ENCODE measurements at regions not wholly inside any gene's neighbourhood (a gene's known extent, or its start where the extent isn't known, plus 50 kb on each side); places are given as distances from the start of the nearest gene placed in this dataset.

DNA sequence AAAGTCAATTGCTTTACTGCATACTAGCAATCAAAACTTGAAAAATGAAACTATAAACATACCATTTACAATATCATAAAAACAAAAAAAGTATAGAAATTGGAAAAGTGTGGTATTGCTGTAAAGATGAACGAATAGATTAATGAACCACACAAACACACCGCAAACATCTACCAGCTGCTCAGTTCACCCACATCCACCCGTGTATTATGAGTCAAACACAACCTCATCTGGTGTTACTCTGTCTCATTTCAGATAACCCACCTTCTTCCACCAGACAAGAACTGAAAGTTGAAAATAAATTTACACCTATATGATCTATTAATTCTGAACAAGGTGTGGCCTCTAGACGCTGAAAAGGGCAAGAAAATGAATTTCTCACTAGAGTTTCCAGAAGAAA, 53.3 kb downstream of the BLID start:
- DNase-seq (ENCODE audit: low spot score): no peak

DNA sequence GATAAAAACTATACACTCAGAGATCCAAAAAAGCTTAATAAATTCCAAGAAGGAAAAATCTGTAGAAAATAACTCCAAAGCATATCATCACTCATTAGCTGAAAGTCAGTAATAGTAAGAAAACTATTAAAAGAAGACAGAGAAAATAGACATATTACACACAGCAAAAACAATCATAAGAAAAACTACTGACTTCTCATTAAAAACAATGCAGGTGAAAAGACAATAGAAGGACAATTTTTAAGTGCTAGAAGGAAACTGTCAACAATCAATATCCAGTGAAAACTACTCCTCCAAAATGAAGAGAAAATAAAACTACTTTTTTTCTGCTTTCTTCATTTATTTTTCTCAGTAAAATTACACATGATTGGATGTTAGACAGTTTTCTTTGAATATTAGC, 56.5 kb downstream of the BLID start:
- DNase-seq (ENCODE audit: low spot score): no peak

DNA sequence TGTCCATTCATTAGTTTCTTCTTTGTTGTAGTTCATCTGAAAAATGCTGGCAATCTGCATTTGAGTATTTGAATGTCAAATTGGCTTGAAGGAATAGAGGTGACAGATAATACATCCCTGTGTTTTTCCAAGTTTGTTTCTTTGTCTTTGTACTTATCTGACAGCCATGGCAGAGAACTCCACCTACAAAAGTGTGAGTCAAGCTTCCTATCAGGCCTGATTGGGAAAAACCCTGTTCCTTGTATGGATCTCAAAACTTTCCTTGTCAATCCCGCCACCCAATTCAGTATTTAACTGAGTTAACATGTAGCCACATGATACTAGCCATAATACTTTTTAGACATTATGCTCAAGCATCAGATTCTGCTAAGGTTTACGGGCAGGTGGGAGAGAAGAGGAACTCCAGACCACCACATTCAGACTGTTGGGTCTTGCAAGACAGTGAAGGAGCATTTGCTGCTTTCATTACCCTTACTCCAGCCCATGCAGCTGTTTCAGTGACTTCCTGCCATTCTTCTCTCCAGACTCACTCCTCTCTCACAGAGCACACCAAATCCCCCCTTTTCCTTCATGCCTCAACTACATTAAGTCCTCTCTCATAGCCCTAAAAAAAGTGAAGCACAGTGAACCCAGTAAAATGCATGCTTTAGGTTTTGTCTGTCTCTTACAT, 65.9 kb downstream of the BLID start:
- DNase-seq (ENCODE audit: low spot score): no peak

DNA sequence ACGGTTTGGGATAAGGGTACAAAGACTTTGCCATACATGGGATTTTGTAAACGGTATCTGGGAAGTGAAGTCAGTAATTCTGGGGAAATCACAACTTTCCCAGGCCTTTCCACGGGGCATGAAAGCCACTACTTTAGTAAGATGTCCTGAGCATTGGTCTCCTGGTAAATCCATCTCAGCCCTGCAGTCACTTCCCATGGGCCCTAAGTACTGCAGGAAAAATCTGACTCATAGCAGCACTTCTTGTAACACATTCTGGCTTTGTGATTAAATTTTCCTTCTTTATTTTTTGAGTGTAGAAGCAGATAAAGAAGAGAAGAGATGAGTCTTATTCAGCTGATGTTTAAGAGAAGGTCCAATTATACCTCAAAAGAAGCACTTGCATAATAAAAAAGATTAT, 67.6 kb downstream of the BLID start:
- no peak for DNase-seq (ENCODE audit: low spot score)

DNA sequence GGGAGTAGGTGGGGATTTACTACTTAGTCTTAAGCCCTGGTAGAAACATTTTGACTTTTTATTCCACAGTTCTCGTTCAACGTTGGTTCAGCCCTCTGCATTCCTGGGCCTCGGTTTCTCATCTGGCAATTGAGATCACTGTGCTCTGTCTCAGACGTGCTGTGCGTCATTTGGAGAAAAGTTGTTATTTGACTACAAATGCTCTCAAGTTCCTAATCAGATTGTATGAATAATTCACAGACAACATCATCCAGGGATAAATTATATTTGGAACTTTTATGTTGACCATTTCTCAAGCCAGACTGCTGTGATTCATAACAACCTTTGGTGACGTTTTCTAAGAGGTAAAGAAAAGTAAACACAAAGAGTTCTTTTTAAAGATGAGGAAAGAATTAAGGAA, 69.2 kb downstream of the BLID start:
- peak; percentile 31 for DNase-seq (ENCODE audit: low spot score)

DNA sequence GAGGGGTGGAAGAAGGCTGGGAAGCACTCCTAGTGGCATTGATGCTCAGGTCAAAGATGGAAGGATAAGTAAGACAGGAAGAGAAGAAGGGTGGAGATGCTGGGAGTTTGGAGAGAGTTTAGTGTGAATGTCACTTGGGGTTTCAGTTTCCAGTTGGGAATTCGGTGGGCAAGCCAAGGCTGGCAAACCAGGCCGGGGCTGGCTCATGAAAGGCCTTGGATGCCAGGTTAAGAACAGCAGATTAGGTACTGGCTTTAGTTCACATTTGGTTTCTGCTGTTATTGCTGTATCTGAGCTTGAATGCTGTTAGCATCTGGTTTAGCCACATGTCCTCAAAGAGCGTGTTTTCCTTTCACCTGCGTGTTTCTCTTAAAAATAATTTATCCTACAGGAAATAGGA, 69.6 kb downstream of the BLID start:
- no peak for DNase-seq (ENCODE audit: low spot score)

DNA sequence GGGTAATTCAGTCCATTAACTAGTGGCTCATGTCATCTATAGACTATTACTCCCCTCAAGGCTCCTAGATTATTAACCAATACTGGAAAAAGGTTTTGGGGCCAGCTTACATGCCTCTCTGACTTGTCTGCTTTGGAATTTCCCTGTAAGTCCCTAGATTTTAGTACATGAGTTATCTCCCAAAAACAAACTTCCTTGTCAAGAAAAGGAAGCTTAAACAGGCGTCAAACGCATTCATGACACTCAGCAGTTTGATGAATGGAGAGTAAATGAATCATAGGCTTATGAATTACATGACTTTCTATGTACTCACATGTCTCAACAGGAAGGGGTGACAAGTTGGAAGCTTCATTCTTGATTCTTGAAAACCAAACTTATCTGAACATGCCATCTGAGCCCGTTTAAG, 70.8 kb downstream of the BLID start:
- peak; percentile 49 for DNase-seq (ENCODE audit: low spot score)

DNA sequence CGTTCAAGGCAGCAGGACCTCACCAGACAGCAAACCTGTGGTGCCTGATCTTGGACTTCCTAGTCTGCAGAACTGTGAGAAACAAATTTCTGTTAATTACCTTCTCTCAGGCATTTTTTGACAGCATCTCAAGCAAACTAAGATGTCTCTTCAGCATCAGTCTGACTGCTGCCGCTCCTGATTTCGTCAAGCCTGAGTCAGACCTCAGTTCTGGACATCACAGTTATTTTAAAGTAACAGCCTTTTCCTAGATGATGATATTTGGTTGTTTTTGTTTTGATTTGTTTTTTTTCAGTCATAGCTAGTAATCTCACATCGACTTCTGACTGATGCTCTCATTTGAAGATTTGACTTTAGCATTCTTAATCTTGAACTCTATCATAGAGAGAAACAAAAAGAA, 71.9 kb downstream of the BLID start:
- no peak for DNase-seq (ENCODE audit: low spot score)

DNA sequence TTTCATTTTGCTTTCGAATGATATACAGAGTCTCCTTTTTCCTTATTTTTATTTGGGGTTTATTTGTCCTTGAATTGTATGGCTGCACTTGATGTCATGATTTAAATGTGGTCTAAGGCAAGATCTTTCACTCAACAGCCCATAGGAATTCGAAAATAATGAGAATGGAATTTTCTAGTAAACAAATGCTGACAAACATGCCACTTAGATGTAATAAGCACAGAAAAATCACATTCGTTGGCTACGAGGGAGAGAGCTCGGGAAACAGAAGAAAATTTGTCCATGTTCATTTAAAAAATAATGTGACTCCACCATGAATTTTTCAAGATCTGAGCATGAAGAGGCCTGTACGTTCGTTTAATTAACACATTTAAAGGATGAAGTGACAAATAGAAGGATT, 73.0 kb downstream of the BLID start:
- DNase-seq (ENCODE audit: low spot score): no peak

DNA sequence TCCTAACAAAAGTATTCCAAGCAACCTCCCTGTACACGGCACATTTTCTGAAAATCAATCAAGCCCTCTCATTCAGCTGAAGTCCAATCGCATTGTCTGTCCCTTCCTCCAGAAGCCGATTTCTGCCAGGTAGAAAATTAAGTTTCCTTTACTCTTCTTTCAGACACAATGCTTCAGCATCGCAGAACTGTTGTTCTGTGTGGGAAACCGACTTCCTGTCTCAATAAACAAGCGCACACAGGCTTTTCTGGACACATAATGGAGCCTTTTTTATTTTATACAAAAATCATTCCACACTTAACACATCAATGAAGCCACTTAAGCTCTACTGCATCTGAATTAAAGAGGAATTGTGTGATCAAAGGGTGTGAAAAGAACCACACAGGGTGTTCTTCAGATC, 75.6 kb downstream of the BLID start:
- no peak for DNase-seq (ENCODE audit: low spot score)

DNA sequence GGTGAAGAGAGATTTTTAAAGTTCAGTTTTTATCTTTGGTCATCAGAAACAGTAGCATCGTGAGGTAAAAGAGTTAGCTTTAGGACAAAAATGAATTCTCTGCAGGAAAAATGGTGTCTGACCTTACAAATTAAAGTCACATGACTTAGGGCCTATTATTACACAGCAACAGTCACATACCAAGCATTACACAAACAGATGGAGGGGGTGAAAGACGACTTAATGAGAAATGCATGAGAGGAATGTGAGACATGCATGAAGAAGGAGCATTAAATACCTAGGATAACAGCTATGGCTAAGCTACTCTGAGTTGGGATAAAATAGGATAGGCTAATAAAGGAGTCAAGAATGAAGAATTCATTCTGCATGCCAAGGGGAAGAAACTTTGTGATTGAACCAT, 77.5 kb downstream of the BLID start:
- peak; percentile 64 for DNase-seq (ENCODE audit: low spot score)

DNA sequence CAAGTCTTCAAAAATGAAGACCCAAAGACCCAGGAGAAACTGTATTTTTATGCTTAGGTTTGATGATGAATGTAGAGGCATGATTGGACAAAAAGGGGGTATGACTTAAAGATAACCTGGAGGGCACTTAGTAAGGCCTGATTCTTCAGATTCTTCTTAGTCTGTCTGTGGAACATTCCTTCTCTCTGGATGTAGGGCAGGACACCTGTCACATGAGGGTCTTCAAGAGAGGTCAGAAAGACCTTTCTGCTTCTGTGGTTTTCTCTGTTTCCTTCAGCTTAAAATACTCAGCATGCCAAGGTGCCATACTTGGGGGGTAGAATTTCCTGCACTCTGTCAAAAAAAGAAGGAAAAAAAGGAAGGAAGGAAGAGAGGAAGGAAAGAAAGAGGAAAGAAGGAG, 78.1 kb downstream of the BLID start:
- no peak for DNase-seq (ENCODE audit: low spot score)

DNA sequence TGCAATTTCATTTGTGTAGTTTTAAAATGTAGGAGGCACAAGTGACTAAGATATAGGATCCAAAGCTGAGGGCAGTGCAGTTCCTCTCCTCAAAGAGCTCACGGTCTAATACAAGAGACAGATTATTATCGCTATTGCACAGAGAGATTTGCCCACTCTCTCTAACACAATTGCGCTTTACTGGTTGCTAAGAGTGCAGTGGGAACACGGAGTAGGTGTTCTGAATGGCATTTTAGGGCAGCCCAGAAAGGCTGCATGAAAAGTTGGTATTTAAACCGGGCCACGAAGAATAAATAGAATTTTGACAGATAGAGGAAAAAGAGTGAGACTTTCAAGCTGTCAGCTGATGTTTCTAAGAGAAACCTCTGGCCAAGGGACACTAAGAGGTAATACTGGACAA, 79.5 kb downstream of the BLID start:
- DNase-seq (ENCODE audit: low spot score): no peak

DNA sequence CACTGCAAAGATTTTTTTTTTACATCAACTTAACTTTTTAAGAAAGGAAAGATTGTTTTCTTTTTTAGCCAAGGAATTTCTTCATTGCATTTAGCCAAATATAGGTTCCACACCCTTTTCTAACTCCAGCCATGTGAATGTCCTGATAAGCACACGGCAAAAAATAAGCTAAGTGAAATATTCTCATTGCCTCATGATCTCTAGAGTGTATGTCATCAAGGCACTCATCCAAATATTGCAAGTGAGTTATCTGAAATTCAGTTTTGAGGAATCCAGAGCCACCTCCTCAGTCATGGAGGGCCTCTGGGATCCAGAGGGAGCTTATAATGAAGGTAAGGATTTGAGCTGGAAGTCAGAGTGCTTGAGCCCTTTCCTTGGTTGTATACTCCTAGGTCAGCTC, 80.0 kb downstream of the BLID start:
- peak; percentile 26 for DNase-seq (ENCODE audit: low spot score)

DNA sequence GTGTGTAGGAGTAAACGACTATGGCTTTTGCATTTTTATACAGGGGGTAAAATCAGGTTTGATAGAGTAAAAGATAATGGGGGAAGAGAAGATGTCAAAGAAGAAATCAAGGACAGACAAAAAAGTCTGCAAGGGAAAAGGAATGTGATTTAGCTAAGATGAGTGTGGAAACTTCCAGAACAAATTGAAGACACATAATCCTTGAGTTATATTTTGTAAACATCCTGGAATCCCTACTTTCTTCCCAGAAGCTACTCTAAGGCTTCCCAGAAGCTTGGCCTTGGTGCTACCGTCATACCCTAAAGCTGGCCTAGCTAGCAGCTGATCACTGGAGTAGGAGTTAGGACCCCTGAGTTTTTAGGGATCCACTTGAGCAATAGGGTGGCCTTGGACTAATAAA, 82.4 kb downstream of the BLID start:
- no peak for DNase-seq (ENCODE audit: low spot score)

DNA sequence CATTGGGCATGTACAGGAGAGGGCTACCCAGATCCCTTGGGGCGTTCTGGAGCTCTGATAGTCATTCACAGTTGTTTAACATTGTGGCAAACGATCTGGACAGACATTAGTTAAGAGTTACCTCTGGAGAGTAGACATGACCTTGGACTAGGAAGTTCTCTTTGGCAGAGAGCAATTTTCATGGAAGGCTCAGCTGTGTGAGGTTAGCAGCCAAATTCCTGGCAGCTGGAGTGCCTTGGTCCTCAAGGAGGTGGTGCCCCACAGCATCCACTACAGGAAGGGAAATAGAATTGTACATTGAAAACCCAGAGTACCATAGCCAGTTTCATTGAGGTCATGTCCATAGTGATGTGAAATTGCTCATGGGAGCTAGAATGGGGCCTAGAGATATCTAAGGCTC, 82.8 kb downstream of the BLID start:
- no peak for DNase-seq (ENCODE audit: low spot score)

DNA sequence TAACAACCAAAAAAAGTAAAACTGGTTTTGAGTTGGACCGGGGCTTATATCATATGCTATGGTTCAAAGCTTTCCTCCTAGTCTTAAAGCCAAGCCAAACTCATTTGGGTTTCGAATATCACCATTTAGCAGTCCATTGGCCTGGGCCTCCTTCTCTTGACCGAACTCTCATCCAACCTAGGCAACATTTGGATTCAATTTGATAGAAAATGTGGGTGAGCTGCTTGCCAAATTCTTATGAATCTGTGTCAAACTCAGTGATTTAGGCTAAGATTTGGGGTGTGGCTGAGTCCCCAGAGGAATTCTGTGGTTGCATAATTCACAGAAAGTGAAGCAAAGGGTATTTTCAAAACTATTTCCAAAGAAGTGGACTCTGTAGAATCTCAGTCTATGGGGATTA, 83.7 kb downstream of the BLID start:
- peak; percentile 56 for DNase-seq (ENCODE audit: low spot score)

DNA sequence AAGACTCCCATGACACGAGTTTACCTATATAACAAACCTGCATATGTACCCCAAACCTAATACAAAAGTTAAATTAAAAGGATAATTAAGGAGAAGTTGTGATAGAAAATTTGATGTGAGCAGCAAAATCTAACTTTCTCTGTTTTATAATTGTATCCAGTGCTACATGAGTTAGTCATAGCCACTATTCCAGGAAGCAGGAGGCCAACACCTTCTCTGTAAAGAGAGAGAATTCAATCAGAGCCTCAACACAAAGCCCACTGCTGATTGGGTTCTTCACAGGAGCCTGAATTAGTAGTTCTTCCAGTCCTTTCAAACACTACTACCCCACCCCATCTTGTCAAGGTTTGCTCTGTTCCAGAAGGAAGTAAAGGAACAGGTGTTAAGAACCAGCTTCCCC, 84.2 kb downstream of the BLID start:
- no peak for DNase-seq (ENCODE audit: low spot score)

DNA sequence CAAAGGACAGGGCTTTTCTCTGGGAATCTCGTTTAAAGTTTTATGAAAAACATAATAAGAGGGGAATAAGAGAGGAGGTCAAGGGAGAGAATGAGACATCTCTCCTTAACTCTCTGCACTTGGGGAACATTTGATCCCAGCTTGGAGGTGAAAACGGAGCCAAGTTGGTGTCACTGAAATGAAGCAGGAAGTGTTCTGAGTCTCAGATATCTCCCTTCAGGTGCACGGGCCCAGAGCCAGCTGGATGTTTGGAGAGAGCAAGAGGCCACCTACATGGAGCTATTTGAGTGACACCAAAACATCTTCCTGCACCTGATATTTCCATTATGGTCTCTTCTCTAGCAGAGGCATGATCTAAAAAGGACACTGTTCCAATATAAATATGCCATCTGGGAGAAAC, 85.7 kb downstream of the BLID start:
- DNase-seq (ENCODE audit: low spot score): no peak

DNA sequence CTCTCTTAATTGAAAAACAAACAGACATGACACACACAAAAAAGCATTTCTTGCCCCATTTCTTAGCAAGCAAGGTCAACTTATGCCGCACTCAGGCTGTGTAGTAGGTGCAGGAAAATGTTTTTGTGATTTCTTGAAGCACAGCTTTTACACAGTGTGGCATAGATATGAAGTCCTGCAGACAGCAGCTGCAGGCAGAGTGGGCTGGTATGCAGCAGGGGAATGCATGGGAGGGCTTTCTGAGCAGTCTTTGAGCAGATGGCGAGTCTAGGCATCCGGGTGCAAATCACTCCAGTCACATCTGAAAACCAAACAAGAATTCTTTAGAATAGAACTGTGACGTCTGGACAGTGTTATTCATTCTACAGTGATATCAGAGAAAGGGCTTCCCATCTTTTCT, 87.5 kb downstream of the BLID start:
- no peak for DNase-seq (ENCODE audit: low spot score)

DNA sequence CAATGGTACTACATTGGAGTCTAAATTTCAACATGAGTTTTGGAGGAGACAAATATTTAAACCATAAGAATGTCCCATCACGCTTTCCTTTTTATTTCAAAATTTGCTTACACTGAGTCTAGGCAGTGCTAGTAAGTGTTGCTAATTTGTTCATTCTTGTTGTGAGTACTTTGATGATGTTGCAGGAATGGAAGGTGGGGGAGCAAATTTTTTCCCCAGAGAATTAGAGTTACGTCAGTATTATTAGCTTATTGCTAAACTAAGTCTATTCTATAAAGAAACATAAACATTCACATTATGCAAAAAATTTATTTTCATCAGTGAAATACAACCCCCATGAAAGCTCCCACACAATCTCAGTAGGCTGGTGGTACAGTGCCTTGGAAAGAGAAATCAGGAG, 88.0 kb downstream of the BLID start:
- no peak for DNase-seq (ENCODE audit: low spot score)

DNA sequence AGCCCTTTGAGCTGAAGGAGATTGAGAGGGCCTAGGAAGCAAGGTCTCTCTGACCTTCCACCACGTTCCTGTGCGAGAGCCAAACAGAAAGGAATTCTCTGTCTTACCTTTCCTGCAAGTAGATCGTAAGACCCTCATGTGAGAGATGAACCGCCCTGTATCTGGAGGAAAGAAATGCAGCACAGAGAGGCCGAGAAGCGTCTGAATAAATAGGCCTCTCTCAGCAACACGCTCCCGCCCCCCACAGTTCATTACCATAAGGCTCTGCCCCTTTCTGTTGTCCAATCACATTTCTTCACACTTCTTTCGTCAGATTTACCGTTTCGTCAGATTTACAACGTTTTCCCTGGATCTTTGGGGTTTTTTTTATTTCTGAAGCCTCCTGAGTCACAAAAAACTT, 90.3 kb downstream of the BLID start:
- DNase-seq (ENCODE audit: low spot score): no peak

DNA sequence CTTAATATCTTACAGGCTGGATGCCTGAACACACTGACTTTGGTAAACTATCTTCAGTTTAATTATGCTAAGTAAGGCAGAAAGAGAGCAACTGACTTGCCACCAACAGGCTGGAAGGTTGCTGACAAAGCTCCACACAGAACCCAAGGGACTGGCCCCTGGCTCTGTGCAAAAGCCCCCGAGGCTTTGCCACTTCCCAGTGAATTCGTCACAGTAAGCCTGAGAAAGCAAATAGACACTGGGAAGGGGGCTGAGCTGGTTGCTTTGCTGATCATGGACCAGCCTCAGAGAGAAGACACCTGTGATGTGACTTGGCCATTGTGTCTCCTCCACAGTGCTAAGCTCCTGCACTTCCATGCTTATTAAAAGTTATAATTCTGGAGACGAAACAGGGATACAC, 91.7 kb downstream of the BLID start:
- DNase-seq (ENCODE audit: low spot score): no peak

DNA sequence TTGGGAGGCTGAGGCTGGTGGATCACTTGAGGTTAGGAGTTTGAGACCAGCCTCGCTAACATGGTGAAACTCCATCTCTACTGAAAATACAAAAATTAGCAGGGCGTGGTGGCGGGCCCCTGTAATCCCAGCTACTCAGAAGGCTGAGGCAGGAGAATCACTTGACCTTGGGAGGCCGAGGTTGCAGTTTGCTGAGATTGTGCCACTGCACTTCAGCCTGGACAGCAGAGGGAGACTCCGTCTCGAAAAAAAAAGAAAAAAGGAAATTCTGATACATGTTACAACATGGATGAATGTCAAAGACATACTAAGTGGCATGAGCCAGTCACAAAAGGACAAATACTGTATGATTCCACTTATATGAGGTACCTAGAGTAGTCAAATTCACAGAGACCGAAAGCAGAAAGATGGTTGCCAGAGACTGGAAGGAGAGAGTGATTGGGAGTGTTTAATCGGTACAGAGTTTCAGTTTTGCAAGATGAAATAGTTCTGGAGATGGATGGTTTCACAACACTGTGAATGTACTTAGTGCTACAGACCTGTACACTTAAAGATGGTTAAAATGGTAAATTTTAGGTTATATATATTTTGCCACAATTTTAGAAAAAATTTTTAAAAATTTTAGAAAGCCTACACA, 92.3 kb downstream of the BLID start:
- DNase-seq (ENCODE audit: low spot score): no peak
